ENCODE measurements at regions not wholly inside any gene's neighbourhood (a gene's known extent, or its start where the extent isn't known, plus 50 kb on each side); places are given as distances from the start of the nearest gene placed in this dataset.

GRCh38 chr15:66933932-66934867 lies 131.2 kb upstream of the SMAD3 start:
- no peak for DNase-seq

DNA sequence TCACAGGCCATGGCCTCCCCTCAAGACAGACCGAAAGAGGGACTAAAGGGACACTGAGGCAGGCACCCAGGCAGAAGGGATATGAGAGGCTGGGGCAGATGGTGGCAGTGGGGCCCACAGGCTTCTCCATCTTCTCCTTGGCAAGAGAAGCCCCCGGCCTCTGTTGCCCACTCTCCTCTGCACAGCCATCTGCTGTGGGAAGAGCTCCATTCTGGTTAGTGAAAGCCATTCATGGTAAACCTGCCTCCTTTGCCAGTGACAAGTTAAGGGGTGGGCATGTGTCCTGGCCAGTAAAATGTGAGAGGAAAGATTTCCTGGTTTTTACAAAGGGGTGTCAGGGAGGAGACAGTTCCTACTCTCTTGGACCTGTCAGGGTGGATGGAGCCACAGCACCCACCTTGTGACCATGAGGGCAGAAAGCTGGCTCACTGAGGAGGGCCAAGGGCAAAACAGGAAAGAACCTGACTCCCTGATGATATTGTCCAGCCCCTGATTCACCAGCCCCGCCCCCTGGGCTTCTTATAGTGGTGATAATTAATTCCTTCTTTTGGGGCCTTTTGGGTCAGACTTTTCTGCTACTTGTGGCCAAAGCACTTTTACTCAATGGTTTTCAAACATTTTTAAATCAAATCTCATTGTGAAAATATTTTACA lies 130.4 kb upstream of the SMAD3 start:
- no peak for DNase-seq

- no peak for DNase-seq
These were observed 129.7 kb upstream of the SMAD3 start for GRCh38 chr15:66935688-66936087.

DNA sequence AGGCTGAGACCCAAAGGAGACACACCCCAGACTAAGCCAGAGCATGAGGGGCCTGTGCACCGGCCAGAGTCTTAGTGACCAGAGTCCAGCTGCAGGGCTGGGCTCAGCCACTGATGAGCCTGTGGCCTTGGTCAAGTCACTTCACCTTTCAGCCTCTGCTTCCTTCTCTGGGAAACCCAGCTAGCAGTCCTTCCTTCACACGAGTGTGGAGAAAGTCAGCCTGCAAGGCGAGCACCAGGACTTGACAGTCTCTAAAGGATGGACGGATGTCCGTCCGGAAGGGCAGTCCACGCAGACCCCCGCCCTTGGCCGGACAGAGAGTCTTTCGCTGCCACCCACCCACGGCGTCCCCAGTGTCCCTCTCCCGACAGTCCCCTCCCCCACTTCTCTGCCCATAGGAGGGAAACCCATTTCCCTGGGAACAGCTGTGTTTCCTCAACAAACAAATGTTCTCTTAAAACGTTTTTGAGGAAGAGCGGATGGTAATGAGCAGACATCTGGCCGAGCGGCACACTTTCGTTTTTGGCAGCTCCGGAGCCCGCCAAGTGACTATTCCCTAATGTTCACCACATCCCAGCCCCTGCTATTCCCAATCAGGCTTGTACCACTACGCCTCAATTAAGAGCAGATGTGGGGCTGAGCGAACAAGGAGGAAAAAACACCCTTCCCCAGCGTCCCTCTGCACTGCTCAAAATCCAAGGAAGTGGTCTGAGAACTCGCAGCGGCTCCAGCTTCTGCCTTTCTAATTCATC lies 129.1 kb upstream of the SMAD3 start:
- no peak for DNase-seq

DNA sequence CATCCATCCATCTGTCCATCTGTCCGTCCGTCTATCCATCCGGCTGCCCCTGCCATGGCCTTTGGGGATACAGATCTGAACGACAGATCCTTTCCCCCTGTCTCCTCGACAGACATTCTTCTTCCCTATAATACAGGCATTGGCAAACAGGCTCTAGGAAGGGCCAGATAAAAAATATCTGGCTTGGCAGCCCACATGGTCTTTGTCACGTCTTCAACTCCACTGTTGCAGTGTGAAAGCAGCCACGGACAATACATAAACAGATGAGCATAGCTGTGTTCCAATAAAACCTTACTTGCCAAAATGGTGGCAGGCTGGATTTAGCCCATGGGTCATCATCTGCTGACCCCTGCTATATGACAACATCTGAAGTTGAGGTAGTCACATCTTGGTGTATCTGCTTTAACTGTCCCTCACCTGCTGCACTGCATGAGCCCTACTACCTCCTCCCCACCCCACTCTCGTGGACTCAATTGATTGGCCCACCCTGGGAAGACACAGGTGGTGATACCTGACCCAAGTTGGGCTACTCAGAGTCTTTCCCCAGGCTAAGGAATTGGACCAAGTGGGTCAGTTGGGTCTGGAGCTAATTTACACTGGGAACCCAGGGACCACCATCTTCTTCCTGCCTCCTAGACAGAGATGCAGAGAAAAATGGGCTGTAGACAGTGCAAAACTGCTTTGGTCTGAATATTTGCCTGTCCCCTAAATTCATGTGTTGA lies 128.4 kb upstream of the SMAD3 start:
- DNase-seq, result no peak

- DNase-seq, result no peak
These were observed 127.8 kb upstream of the SMAD3 start for GRCh38 chr15:66937588-66937987.

GRCh38 chr15:66938114-66938830 lies 127.1 kb upstream of the SMAD3 start:
- DNase-seq, result no peak

GRCh38 chr15:66939016-66939415 lies 126.4 kb upstream of the SMAD3 start:
- no peak for DNase-seq

GRCh38 chr15:66939451-66940023 lies 125.9 kb upstream of the SMAD3 start:
- DNase-seq, result no peak

- DNase-seq, result no peak
These were observed 125.0 kb upstream of the SMAD3 start for GRCh38 chr15:66940368-66940767.

GRCh38 chr15:66941108-66941711 lies 124.2 kb upstream of the SMAD3 start:
- DNase-seq, result no peak

DNA sequence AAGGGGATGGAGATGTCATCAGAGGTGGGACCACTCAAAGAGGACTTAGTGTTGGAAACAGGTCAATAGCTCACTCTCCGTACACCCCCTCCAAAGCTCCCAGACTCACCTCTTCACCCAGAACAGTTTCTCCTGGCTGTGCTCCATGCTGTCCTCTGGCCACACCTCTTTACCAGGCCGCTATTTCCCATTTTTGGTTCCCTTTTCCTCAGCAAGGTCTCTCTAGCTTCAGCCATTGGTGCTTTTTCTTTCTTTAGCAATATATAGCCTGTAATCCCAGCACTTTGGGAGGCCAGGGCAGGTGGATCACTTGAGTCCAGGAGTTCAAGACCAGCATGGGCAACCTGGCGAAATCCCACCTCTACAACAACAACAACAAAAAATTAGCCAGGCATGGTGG lies 123.6 kb upstream of the SMAD3 start:
- DNase-seq, result no peak

GRCh38 chr15:66942649-66943390 lies 122.6 kb upstream of the SMAD3 start:
- no peak for DNase-seq

DNA sequence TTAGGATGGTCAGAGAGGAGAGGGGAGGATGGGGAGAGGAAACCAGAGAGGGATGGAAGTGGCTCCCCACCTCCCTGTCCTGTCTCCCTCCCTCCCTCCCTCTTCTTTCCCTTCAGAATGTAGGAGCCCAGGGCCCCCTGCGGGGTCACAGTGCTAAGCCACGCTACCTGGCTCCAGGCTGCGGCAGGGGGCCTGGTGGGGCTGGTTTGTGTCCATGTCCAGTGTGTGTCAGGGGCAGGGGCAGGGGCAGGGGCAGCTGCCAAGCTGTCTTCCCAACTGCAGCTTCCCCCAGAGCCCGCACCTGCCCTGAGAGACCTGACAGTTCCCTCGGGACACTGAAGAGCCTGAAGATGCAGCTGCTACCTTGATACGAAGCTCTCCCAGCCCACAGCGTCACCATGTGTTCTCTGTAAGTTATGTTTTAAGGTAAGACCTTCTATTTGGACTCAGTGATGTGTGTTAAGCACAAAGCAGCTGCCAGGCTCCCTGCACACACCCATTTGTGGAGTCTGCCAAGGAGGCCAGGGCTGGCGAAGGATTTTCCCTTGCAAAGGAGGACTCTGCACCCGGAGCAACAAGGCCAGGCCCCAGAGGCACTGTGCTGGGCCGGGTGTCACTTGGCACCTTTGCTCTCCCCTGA lies 121.8 kb upstream of the SMAD3 start:
- DNase-seq, result no peak

DNA sequence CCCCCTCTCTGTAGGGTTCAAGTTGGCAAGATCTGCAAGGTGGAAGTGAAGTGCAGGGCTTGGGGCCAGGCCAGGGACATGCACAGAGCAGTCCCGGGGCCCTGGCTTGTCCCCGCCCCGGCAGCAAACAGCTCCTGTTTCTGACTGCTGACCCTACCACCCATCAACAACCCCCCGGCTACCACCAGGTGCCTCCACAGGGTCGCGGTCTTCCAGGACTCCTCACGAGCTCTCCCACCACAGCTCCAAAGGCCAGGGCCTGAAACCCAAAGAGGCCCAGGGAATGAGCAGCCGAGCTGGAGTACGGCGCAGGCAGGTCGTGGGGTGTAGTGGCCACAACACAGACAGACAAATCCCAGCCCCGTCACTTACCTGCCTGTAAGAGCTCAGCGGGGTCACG lies 121.3 kb upstream of the SMAD3 start:
- DNase-seq, result no peak

GRCh38 chr15:66945286-66945685 lies 120.1 kb upstream of the SMAD3 start:
- no peak for DNase-seq

DNA sequence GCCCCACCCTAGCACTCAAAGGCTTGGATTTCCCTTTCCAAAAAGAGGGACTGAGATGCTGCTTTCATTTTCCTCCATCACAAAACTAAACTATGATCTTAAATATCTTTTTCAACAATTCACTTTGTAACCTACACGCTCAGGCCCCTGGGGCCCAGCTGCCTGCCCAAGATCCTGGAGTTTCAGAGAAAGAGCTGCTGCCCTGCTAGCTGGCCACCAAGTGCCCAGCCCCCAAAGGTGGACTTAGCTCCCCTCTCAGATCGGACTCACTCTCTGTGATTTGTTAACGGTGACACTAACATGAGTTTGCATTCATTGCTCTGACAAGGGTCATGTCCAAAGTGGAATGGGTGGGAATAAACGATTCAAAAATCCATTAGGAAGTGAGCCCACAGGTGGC lies 119.6 kb upstream of the SMAD3 start:
- no peak for DNase-seq

- peak; percentile 68 to 69 for DNase-seq
These were observed 118.7 kb upstream of the SMAD3 start for GRCh38 chr15:66946578-66947164.

GRCh38 chr15:66947471-66947870 lies 117.9 kb upstream of the SMAD3 start:
- DNase-seq, result no peak

- no peak for DNase-seq
These were observed 117.1 kb upstream of the SMAD3 start for GRCh38 chr15:66948294-66948693.
